Stimulated activated CD4-positive, alpha-beta T cell treated with anti-CD3 and anti-CD28 coated beads, Interleukin-1b, Interleukin-23, amount 100 ng/mL, for 48 hours (primary cell): ENCODE measurements at regions not wholly inside any gene's neighbourhood (a gene's known extent, or its start where the extent isn't known, plus 50 kb on each side); places are given as distances from the start of the nearest gene placed in this dataset.

Experiments used
- DNase-seq: peaks from one replicate; pipeline ENCODE4 v3.0.0-alpha.2; 2020

GRCh38 chr10:57776688-57777432 is 490.8 kb downstream of the IPMK start:
- DNase-seq = no peak

- no peak for DNase-seq
Measured at GRCh38 chr10:57775250-57775649, 492.4 kb downstream of the IPMK start.

DNA sequence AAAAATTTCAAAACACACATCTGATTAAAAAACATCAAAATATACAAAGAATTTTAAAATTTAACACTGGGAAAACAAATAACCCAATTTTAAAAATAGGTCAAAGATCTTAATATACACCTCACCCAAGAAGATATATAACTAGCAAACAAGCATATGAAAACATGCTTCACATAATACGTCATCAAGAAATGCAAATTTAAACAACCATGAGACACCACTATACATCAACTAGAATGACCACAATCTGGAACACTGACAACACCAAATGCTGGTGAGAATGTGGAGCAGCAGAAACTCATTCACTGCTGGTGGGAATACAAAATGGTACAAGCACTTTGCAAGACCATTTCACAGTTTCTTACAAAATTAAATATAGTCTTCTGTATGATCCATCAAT is 498.4 kb downstream of the IPMK start:
- no peak for DNase-seq

GRCh38 chr10:57759777-57760176 is 507.9 kb downstream of the IPMK start:
- DNase-seq = no peak

DNA sequence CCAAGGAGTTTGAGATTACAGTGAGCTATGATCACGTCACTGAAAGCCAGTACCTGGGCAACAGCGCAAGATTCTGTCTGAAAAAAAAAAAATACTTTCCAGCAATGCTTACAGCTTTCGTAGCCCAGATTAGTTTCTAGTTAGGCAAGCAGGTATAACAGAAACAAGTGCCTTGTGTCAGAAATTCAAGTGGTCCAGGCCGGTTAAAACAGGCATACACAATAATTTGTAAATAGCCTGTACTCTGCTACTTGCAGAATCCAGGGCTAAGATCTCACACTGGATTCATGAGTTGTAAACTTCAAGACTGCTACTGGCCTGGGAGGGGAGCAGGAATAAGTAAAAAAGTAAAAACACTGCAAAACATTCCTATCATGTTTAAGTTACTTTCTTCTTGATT is 512.9 kb downstream of the IPMK start:
- DNase-seq = no peak

- no peak for DNase-seq
Measured at GRCh38 chr10:57743711-57744110, 524.0 kb downstream of the IPMK start.

- DNase-seq = no peak
Measured at GRCh38 chr10:57741751-57742150, 525.9 kb downstream of the IPMK start.

GRCh38 chr10:57723305-57723704 is 544.4 kb downstream of the IPMK start:
- no peak for DNase-seq

GRCh38 chr10:57716884-57717283 is 550.8 kb downstream of the IPMK start:
- DNase-seq = no peak

GRCh38 chr10:57715233-57715632 is 552.5 kb downstream of the IPMK start:
- no peak for DNase-seq

GRCh38 chr10:57707300-57707658 is 560.4 kb downstream of the IPMK start:
- DNase-seq = no peak

GRCh38 chr10:57706576-57707299 is 561.0 kb downstream of the IPMK start:
- DNase-seq = no peak

GRCh38 chr10:57706016-57706415 is 561.7 kb downstream of the IPMK start:
- DNase-seq = no peak

GRCh38 chr10:57699944-57700343 is 567.8 kb downstream of the IPMK start:
- no peak for DNase-seq

GRCh38 chr10:57696641-57697040 is 571.1 kb downstream of the IPMK start:
- DNase-seq = no peak

DNA sequence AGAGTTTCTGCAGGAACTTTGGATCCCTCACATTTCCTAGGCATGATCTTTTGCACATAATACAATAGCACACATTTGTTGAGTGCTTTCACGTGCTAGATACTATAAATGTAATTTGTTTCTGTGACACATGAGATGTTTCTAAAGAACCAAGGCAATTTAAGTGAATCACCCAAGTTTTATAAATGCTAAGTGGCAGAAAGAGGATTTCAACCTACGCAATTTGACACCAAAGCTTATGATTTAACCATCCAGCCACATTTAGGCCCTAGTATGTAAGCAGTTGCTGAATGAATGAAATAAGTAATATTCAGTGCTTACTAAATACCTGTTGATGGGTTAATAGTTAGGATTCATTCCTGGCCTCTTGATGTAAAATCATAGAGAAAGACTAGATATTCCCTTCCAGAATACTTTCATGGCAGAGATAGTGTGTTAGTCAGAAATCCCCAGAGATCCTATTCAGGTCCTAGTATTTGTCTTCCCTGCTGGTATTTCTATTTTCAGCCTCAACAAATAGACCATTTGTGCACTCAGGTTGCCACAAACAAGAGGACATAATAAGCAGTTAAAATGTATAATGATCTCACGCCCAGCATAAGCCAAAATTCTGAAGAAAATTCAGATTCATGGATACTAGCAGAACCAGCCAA is 572.6 kb downstream of the IPMK start:
- no peak for DNase-seq

- DNase-seq = no peak
Measured at GRCh38 chr10:57692255-57692980, 575.3 kb downstream of the IPMK start.

GRCh38 chr10:57689596-57690297 is 577.9 kb downstream of the IPMK start:
- DNase-seq = no peak

- no peak for DNase-seq
Measured at GRCh38 chr10:57679916-57680315, 587.8 kb downstream of the IPMK start.

- no peak for DNase-seq
Measured at GRCh38 chr10:57675125-57675524, 592.6 kb downstream of the IPMK start.

- no peak for DNase-seq
Measured at GRCh38 chr10:57673446-57673960, 594.2 kb downstream of the IPMK start.

- no peak for DNase-seq
Measured at GRCh38 chr10:57664815-57665214, 602.9 kb downstream of the IPMK start.

DNA sequence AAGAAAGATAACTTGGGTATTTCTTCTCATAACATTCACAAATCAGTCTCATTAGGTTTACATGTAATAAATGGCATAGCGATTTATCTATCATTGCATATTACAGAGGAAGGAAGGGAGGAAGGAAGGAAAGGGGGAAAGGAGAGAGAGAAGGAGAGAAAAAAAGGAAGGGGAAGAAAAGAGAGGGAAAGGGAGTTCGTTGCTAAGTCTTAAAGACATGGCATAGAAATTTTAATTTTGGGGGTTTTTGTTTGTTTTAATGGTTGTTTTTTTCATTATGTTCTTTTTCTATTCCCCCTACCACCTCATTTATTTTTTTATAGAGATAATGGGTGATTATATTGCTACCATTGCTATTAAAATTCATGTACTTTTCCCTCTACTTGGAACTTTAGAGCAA is 604.3 kb downstream of the IPMK start:
- no peak for DNase-seq
